Common myeloid progenitor, CD34-positive (primary cell): ENCODE measurements at regions not wholly inside any gene's neighbourhood (a gene's known extent, or its start where the extent isn't known, plus 50 kb on each side); places are given as distances from the start of the nearest gene placed in this dataset.
"Not testable (repeated sequence)": the region's sequence is repeated elsewhere in the genome, so short reads cannot be mapped to it uniquely, and the experiment has no call there.

Source experiments
- CTCF ChIA-PET: fragments of 350-600 bp; sonication (Branson Sonifier 250); formaldehyde crosslinking; loops from one replicate; lab custom pipeline; 2021; ENCODE audit warnings: antibody characterized with exemption; lab: Charles Lee
- POLR2A ChIA-PET: fragments of 350-600 bp; sonication (Branson Sonifier 250); formaldehyde crosslinking; loops from one replicate; lab custom pipeline; 2021; ENCODE audit warnings: antibody characterized with exemption; lab: Charles Lee
- DNase-seq, 3 donors: peaks; one replicate each; pipeline versions ENCODE4 v3.0.0 to v3.0.0-alpha.2; 2013
- H3K27ac ChIP-seq, 2 experiments: 1 replicate in 1 of 2; 2 replicates in 1 of 2; pipeline ENCODE4 v1.7.0; 2013; ENCODE audit warnings: inconsistent platforms in 2 of 2, low read length in 2 of 2, mild to moderate bottlenecking in 2 of 2, low read depth in 1 of 2, moderate library complexity in 1 of 2; ENCODE audit not compliant: severe bottlenecking in 2 of 2, insufficient read depth in 1 of 2, poor library complexity in 1 of 2
- H3K27me3 ChIP-seq, 5 experiments: replicated peaks in 2 of 5; 1 replicate in 3 of 5; 2 replicates in 2 of 5; pipeline versions ENCODE4 v1.6.1 to v1.7.0; 2013; ENCODE audit warnings: low read length in 4 of 5, mild to moderate bottlenecking in 2 of 5, moderate library complexity in 2 of 5, inconsistent platforms in 1 of 5; ENCODE audit not compliant: insufficient read depth in 5 of 5, control insufficient read depth in 4 of 5
- H3K36me3 ChIP-seq, 4 experiments: 1 replicate in 2 of 4; 2 replicates in 2 of 4; pipeline versions ENCODE4 v1.6.1 to v1.7.0; 2013; ENCODE audit warnings: low read length in 3 of 4, control low read depth in 1 of 4, mild to moderate bottlenecking in 1 of 4; ENCODE audit not compliant: control insufficient read depth in 4 of 4, insufficient read depth in 4 of 4
- H3K4me1 ChIP-seq, 4 experiments: 1 replicate in 3 of 4; 2 replicates in 1 of 4; pipeline versions ENCODE4 v1.6.1 to v1.7.1; 2013; ENCODE audit warnings: low read length in 3 of 4, mild to moderate bottlenecking in 3 of 4, control low read depth in 1 of 4, inconsistent platforms in 1 of 4, moderate library complexity in 1 of 4; ENCODE audit not compliant: control insufficient read depth in 4 of 4, insufficient read depth in 4 of 4; ENCODE audit errors: control extremely low read depth in 1 of 4
- H3K4me3 ChIP-seq, 7 experiments: 1 replicate in 4 of 7; 2 replicates in 3 of 7; pipeline versions ENCODE4 v1.5.1 to v1.7.0; 2013; ENCODE audit warnings: mild to moderate bottlenecking in 7 of 7, low read length in 6 of 7, moderate library complexity in 6 of 7, inconsistent platforms in 2 of 7, low read depth in 2 of 7, control low read depth in 1 of 7; ENCODE audit not compliant: insufficient read depth in 4 of 7, control insufficient read depth in 1 of 7; ENCODE audit errors: extremely low read depth in 1 of 7
- H3K9me3 ChIP-seq, 5 experiments: 1 replicate in 4 of 5; 2 replicates in 1 of 5; pipeline versions ENCODE4 v1.6.1 to v1.7.1; 2013; ENCODE audit warnings: low read length in 4 of 5, mild to moderate bottlenecking in 2 of 5, inconsistent platforms in 1 of 5, low read depth in 1 of 5, moderate library complexity in 1 of 5; ENCODE audit not compliant: control insufficient read depth in 4 of 5, insufficient read depth in 2 of 5; ENCODE audit errors: control extremely low read depth in 1 of 5
- whole genome bisulfite sequencing: methylation state at CpG from one replicate; pipeline ENCODE4 v1.1.5; 2013; ENCODE audit not compliant: insufficient coverage; 5-methylcytosine and 5-hydroxymethylcytosine counted together

GRCh38 chr11:14591046-14591445, 52.6 kb upstream of the PDE3B start:
- POLR2A ChIA-PET, H3K36me3 ChIP-seq, H3K27me3 ChIP-seq, H3K27ac ChIP-seq, H3K9me3 ChIP-seq, DNase-seq, CTCF ChIA-PET, H3K4me3 ChIP-seq: not testable (repeated sequence)
- 100% methylated on average over 17 of the region's 19 CpGs for WGBS
- peaks cover 2 to 15% (median 9%) of the 10 kb centered on the region in 4 experiments for H3K4me1 ChIP-seq

GRCh38 chr11:14593671-14594070, 49.9 kb upstream of the PDE3B start:
- H3K4me3 ChIP-seq, result no peak overlapping the region
- H3K27ac ChIP-seq, result no peak overlapping the region
- CTCF ChIA-PET, result interaction anchor here (0.9 to 1.3 kb wide), 2 partner anchors 10 to 41 kb away, joined by 3 to 5 read pairs; no protein-coding TSS in a partner anchor
- POLR2A ChIA-PET, result interaction anchor here (1.1 kb wide), 1 partner anchor 15 kb away, joined by 4 read pairs; no protein-coding TSS in a partner anchor
- H3K9me3 ChIP-seq, result no peaks in the 10 kb centered on the region
- H3K27me3 ChIP-seq, result no peaks in the 10 kb centered on the region
- 90% methylated on average over 1 of the region's 2 CpGs for WGBS
- no peaks in the 10 kb centered on the region for H3K36me3 ChIP-seq
- H3K4me1 ChIP-seq, result peaks cover 2 to 10% (median 6%) of the 10 kb centered on the region in 4 experiments
- DNase-seq, result peak in 2 of 3 donors; percentile 21 to 31
